AG10803 (cell line): ENCODE measurements at regions not wholly inside any gene's neighbourhood (a gene's known extent, or its start where the extent isn't known, plus 50 kb on each side); places are given as distances from the start of the nearest gene placed in this dataset.

Experiments
- DNase-seq: peaks from one replicate; pipeline ENCODE4 v3.0.0; 2010; ENCODE audit warnings: low read depth
- H3K4me3 ChIP-seq: 2 replicates; pipeline ENCODE4 v1.5.1; 2011; ENCODE audit warnings: mild to moderate bottlenecking, low read length, control low read depth
- CTCF ChIP-seq: conservative IDR thresholded peaks from 2 replicates; pipeline ENCODE4 v1.5.1; 2011; ENCODE audit warnings: mild to moderate bottlenecking, low read length, control low read depth, inconsistent platforms

- H3K4me3 ChIP-seq, result no peak overlapping the region
- TF ChIP-seq CTCF, result no peak
- no peak for DNase-seq
Observed at GRCh38 chrX:30951003-30951402, 61.9 kb upstream of the TAB3 start.

GRCh38 chrX:30950391-30950790 lies 61.3 kb upstream of the TAB3 start:
- no peak for TF ChIP-seq CTCF
- DNase-seq, result no peak
- no peak overlapping the region for H3K4me3 ChIP-seq

GRCh38 chrX:30949554-30949953 lies 60.5 kb upstream of the TAB3 start:
- DNase-seq, result no peak
- H3K4me3 ChIP-seq, result no peak overlapping the region
- no peak for TF ChIP-seq CTCF

- no peak for TF ChIP-seq CTCF
- H3K4me3 ChIP-seq, result no peak overlapping the region
- DNase-seq, result no peak
Observed at GRCh38 chrX:30948626-30949025, 59.6 kb upstream of the TAB3 start.

DNA sequence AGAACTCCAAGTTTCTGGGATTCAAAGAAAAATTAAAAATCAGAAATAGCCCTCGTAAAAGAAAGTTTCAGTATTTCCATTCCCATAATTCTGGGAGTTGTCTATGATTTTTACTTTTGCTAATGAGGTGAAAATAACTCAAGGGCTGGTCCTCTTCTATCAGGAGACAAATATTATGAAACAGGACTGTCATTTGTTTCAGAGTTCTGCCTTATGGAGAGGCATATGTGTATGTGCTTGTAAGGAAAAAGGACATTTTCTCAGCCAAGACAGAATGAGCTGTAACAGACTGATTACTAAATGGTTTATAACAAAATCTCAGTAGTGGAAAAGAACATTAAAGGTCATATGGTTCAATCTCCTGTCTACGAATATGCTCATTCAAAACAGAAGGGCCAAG lies 59.0 kb upstream of the TAB3 start:
- no peak for DNase-seq
- no peak for TF ChIP-seq CTCF
- no peak overlapping the region for H3K4me3 ChIP-seq

- no peak for DNase-seq
- no peak for TF ChIP-seq CTCF
Observed at GRCh38 chrX:30943984-30944383, 54.9 kb upstream of the TAB3 start.

GRCh38 chrX:30941898-30942297 lies 52.8 kb upstream of the TAB3 start:
- TF ChIP-seq CTCF, result no peak
- no peak for DNase-seq
- H3K4me3 ChIP-seq, result no peak overlapping the region

More at GRCh38 chrX:30943984-30944383, 54.9 kb upstream of the TAB3 start:
- no peak overlapping the region for H3K4me3 ChIP-seq
